GM23338 (cell line): ENCODE measurements at regions not wholly inside any gene's neighbourhood (a gene's known extent, or its start where the extent isn't known, plus 50 kb on each side); places are given as distances from the start of the nearest gene placed in this dataset.

Experiments
- CREB1 ChIP-seq: fragments of 250-450 bp; sonication (Bioruptor Pico); IDR thresholded peaks from 2 replicates; pipeline ENCODE4 v1.5.0; 2020; ENCODE audit warnings: low read depth, mild to moderate bottlenecking, moderate library complexity
- ETS1 ChIP-seq: IDR thresholded peaks from 2 replicates; pipeline ENCODE4 v1.6.1; 2016; ENCODE audit warnings: antibody characterized with exemption
- EZH2 ChIP-seq: fragments of 200-600 bp; sonication (generic); IDR thresholded peaks from one replicate; pipeline ENCODE4 v1.8.0; 2017; ENCODE audit warnings: antibody characterized with exemption, mild to moderate bottlenecking, low read depth; ENCODE audit not compliant: unreplicated experiment
- EZH2phosphoT487 ChIP-seq: fragments of 200-600 bp; sonication (generic); IDR thresholded peaks from one replicate; pipeline ENCODE4 v1.8.1; 2018; ENCODE audit warnings: antibody characterized with exemption; ENCODE audit not compliant: unreplicated experiment
- JUNB ChIP-seq: IDR thresholded peaks from one replicate; pipeline ENCODE4 v1.6.1; 2016; ENCODE audit warnings: antibody characterized with exemption; ENCODE audit not compliant: unreplicated experiment
- POLR2AphosphoS5 ChIP-seq: IDR thresholded peaks from 2 replicates; pipeline ENCODE4 v1.6.1; 2016; ENCODE audit warnings: antibody characterized with exemption, low read depth
- ZNF114 ChIP-seq: fragments of 250-450 bp; sonication (Bioruptor Pico); IDR thresholded peaks from 2 replicates; pipeline ENCODE4 v1.5.0; 2020; ENCODE audit warnings: mild to moderate bottlenecking, moderate library complexity
- TF ChIP-seq, protein P1 (sequence below), 2 experiments: fragments of 200-600 bp in 1 of 2; sonication (generic) in 1 of 2; conservative IDR thresholded peaks; 2 replicates each; pipeline versions ENCODE4 v1.5.1 to v1.6.1; 2016 to 2017; ENCODE audit warnings: antibody characterized with exemption in 2 of 2, low read depth in 2 of 2, mild to moderate bottlenecking in 2 of 2, moderate library complexity in 1 of 2
- TF ChIP-seq, protein P2 (sequence below): IDR thresholded peaks from one replicate; pipeline ENCODE4 v1.6.1; 2018; ENCODE audit warnings: antibody characterized with exemption; ENCODE audit not compliant: unreplicated experiment

GRCh38 chr3:103624271-103624670, 1189.5 kb downstream of the ZPLD1 start:
- TF ChIP-seq EZH2 (no peak), JUNB (no peak), POLR2AphosphoS5 (no peak), ETS1 (no peak), ZNF114 (CRISPR knock-in tag) (no peak), EZH2phosphoT487 (no peak), CREB1 (no peak)
- TF ChIP-seq, protein P1, sequence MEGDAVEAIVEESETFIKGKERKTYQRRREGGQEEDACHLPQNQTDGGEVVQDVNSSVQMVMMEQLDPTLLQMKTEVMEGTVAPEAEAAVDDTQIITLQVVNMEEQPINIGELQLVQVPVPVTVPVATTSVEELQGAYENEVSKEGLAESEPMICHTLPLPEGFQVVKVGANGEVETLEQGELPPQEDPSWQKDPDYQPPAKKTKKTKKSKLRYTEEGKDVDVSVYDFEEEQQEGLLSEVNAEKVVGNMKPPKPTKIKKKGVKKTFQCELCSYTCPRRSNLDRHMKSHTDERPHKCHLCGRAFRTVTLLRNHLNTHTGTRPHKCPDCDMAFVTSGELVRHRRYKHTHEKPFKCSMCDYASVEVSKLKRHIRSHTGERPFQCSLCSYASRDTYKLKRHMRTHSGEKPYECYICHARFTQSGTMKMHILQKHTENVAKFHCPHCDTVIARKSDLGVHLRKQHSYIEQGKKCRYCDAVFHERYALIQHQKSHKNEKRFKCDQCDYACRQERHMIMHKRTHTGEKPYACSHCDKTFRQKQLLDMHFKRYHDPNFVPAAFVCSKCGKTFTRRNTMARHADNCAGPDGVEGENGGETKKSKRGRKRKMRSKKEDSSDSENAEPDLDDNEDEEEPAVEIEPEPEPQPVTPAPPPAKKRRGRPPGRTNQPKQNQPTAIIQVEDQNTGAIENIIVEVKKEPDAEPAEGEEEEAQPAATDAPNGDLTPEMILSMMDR (conservative IDR thresholded peaks at IDR 0.05; ENCODE audit: low read depth in 2 of 2), result no peak
- TF ChIP-seq, protein P2, sequence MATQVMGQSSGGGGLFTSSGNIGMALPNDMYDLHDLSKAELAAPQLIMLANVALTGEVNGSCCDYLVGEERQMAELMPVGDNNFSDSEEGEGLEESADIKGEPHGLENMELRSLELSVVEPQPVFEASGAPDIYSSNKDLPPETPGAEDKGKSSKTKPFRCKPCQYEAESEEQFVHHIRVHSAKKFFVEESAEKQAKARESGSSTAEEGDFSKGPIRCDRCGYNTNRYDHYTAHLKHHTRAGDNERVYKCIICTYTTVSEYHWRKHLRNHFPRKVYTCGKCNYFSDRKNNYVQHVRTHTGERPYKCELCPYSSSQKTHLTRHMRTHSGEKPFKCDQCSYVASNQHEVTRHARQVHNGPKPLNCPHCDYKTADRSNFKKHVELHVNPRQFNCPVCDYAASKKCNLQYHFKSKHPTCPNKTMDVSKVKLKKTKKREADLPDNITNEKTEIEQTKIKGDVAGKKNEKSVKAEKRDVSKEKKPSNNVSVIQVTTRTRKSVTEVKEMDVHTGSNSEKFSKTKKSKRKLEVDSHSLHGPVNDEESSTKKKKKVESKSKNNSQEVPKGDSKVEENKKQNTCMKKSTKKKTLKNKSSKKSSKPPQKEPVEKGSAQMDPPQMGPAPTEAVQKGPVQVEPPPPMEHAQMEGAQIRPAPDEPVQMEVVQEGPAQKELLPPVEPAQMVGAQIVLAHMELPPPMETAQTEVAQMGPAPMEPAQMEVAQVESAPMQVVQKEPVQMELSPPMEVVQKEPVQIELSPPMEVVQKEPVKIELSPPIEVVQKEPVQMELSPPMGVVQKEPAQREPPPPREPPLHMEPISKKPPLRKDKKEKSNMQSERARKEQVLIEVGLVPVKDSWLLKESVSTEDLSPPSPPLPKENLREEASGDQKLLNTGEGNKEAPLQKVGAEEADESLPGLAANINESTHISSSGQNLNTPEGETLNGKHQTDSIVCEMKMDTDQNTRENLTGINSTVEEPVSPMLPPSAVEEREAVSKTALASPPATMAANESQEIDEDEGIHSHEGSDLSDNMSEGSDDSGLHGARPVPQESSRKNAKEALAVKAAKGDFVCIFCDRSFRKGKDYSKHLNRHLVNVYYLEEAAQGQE, result no peak
